Skeletal muscle satellite cell (primary cell): ENCODE measurements at regions not wholly inside any gene's neighbourhood (a gene's known extent, or its start where the extent isn't known, plus 50 kb on each side); places are given as distances from the start of the nearest gene placed in this dataset.
"Not testable (repeated sequence)": the region's sequence is repeated elsewhere in the genome, so short reads cannot be mapped to it uniquely, and the experiment has no call there.

Source experiments
- H3K27me3 ChIP-seq: 2 replicates; pipeline ENCODE4 v1.7.0; 2013; ENCODE audit warnings: low read length; ENCODE audit not compliant: control insufficient read depth, insufficient read depth
- H3K36me3 ChIP-seq: 2 replicates; pipeline ENCODE4 v1.7.0; 2013; ENCODE audit warnings: mild to moderate bottlenecking, control low read depth, low read length; ENCODE audit not compliant: insufficient read depth
- H3K4me1 ChIP-seq: 2 replicates; pipeline ENCODE4 v1.7.0; 2013; ENCODE audit warnings: low read length; ENCODE audit not compliant: control insufficient read depth, insufficient read depth
- H3K4me2 ChIP-seq: 2 replicates; pipeline ENCODE4 v1.7.0; 2013; ENCODE audit warnings: mild to moderate bottlenecking, low read length
- H3K4me3 ChIP-seq: 2 replicates; pipeline ENCODE4 v1.7.0; 2013; ENCODE audit warnings: low read length
- H3K9ac ChIP-seq: 2 replicates; pipeline ENCODE4 v1.7.0; 2013; ENCODE audit warnings: mild to moderate bottlenecking, low read depth, low read length, moderate library complexity
- H3K9me3 ChIP-seq: replicated peaks from 2 replicates; pipeline ENCODE4 v1.7.0; 2013; ENCODE audit warnings: mild to moderate bottlenecking, control low read depth, low read length

DNA sequence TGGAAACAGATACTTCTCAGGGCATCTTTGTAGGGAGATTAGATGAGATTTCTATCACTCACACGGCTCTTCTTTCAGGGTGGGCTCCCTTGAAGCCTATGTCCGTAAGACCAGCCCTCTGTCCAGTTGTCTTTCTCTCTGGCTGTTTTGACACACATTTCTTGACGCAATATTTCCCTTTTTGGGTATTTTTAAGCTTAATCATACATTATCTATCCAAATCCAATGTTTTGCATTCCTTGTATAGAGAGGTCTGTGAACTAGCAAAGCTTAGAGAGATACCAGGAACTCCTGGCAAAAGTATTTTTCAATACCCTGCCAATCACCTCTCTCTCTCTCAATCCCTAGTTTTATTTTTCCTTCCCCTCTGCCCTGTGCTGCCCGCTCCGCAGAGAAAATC lies 79.3 kb downstream of the EOMES start:
- H3K9ac ChIP-seq = peak overlapping the region; percentile 52
- no peaks in the 10 kb centered on the region for H3K27me3 ChIP-seq
- H3K4me3 ChIP-seq = peak overlapping the region; percentile 13
- peak overlapping the region; percentile 53 for H3K4me2 ChIP-seq
- H3K4me1 ChIP-seq = peaks cover 19% of the 10 kb centered on the region
- no peaks in the 10 kb centered on the region for H3K9me3 ChIP-seq
- no peaks in the 10 kb centered on the region for H3K36me3 ChIP-seq

- H3K4me1 ChIP-seq = peaks cover 19% of the 10 kb centered on the region
- no peaks in the 10 kb centered on the region for H3K27me3 ChIP-seq
- H3K4me3 ChIP-seq = no peak overlapping the region
- no peaks in the 10 kb centered on the region for H3K9me3 ChIP-seq
- H3K9ac ChIP-seq = no peak overlapping the region
- no peaks in the 10 kb centered on the region for H3K36me3 ChIP-seq
- no peak overlapping the region for H3K4me2 ChIP-seq
These were observed 80.1 kb downstream of the EOMES start for GRCh38 chr3:27641888-27642601.

DNA sequence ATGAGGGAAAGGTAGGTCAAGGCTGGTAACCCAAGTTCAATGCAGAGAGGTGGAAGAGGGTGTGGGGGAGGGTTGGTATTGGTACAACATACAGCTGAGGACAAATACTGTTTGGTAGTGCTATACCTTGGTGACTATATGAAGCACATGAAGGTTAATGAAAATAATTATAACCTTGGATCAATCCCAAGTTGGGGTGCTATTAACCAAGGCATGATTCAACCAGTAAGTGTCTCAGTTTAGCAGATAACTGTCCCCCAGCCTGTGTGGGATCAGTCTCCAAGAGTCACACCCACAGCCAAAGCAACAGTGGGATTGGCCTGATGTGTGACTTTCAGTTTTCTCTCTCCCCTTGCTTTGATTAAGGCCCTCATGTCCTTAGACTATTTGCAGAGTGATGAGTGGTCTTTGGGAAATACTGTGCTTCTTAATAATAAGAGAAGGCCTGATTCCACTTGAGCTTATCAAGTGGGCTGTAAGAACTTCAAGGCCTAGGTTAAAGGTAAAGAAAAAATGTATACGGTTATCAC lies 80.8 kb downstream of the EOMES start:
- no peak overlapping the region for H3K4me2 ChIP-seq
- peaks cover 19% of the 10 kb centered on the region for H3K4me1 ChIP-seq
- H3K9me3 ChIP-seq = no peaks in the 10 kb centered on the region
- no peaks in the 10 kb centered on the region for H3K36me3 ChIP-seq
- no peaks in the 10 kb centered on the region for H3K27me3 ChIP-seq
- H3K4me3 ChIP-seq = no peak overlapping the region
- no peak overlapping the region for H3K9ac ChIP-seq

DNA sequence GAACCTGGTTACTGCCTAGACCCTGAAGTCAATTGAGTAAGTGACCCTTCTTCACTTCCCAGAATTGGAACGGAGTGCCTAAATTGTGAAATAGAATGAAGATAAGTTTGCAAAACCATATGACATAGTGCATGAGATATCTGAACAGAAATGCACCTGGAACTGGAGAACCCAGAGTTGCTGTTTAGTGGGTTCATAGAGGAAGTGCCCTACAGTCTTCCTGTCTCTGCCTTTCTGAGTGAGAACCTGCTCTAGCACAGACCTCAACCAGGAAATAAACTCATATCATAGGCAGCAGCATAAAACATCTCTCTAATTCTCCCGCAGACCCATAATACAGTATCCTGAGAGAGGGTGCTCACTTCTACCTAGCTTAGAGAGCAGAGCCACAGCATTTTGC lies 82.9 kb downstream of the EOMES start:
- Histone ChIP-seq H3K4me1 (peaks cover 19% of the 10 kb centered on the region), H3K27me3 (no peaks in the 10 kb centered on the region), H3K9me3 (no peaks in the 10 kb centered on the region), H3K4me2 (no peak overlapping the region), H3K4me3 (no peak overlapping the region), H3K9ac (no peak overlapping the region), H3K36me3 (no peaks in the 10 kb centered on the region)

DNA sequence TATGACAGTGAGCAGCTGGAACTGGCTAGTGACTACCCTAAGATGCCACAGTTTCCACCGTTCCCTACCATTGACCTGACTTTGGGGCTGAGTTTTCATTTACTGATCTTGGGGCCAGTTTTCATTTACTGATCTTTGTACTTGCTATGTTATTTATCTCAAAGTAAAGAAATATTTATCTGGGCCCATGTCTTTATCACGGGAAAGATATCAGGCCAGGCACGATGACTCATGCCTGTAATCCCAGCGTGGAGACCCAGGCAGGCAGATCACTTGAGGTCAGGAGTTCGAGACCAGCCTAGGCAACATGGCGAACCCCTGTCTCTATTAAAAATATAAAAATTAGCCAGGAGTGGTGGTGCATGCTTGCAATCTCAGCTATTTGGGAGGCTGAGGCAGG lies 83.5 kb downstream of the EOMES start:
- H3K36me3 ChIP-seq = no peaks in the 10 kb centered on the region
- H3K27me3 ChIP-seq = no peaks in the 10 kb centered on the region
- H3K4me3 ChIP-seq = no peak overlapping the region
- H3K4me1 ChIP-seq = peaks cover 20% of the 10 kb centered on the region
- H3K4me2 ChIP-seq = no peak overlapping the region
- no peaks in the 10 kb centered on the region for H3K9me3 ChIP-seq
- H3K9ac ChIP-seq = no peak overlapping the region

- H3K4me2 ChIP-seq = no peak overlapping the region
- no peaks in the 10 kb centered on the region for H3K9me3 ChIP-seq
- peaks cover 13% of the 10 kb centered on the region for H3K4me1 ChIP-seq
- no peak overlapping the region for H3K9ac ChIP-seq
- no peaks in the 10 kb centered on the region for H3K36me3 ChIP-seq
- no peak overlapping the region for H3K4me3 ChIP-seq
- H3K27me3 ChIP-seq = no peaks in the 10 kb centered on the region
These were observed 84.7 kb downstream of the EOMES start for GRCh38 chr3:27637346-27637995.

DNA sequence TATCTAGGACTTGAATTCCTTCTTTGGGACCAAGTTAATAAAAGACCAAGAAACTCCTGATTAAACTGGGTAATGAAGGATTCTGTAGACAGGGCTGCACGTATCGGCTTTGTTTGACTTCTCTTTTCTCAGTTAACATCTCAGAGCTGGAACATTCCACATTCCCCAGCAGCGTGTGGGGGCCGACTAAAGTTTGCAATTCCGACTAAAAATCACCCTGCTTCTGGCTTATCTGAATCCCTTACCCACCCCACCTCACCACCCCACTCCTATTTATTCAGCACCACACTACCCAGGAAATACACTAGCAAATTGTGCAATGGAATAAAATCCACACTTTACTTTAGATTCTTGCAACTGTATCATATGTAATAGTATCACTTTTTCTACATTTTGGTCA lies 87.1 kb downstream of the EOMES start:
- not testable (repeated sequence) for H3K9ac ChIP-seq, H3K4me2 ChIP-seq, H3K36me3 ChIP-seq, H3K4me3 ChIP-seq, H3K27me3 ChIP-seq, H3K9me3 ChIP-seq
- peaks cover 20% of the 10 kb centered on the region for H3K4me1 ChIP-seq

- Histone ChIP-seq H3K36me3 (no peaks in the 10 kb centered on the region), H3K9ac (peak overlapping the region; percentile 82), H3K9me3 (no peaks in the 10 kb centered on the region), H3K4me3 (peak overlapping the region; percentile 78), H3K4me2 (peak overlapping the region; percentile 82), H3K27me3 (no peaks in the 10 kb centered on the region), H3K4me1 (peaks cover 25% of the 10 kb centered on the region)
These were observed 88.9 kb downstream of the EOMES start for GRCh38 chr3:27633224-27633545.

GRCh38 chr3:27632431-27633223 lies 89.5 kb downstream of the EOMES start:
- H3K4me1 ChIP-seq = peaks cover 31% of the 10 kb centered on the region
- H3K4me3 ChIP-seq = peak overlapping the region; percentile 78
- no peaks in the 10 kb centered on the region for H3K36me3 ChIP-seq
- H3K9ac ChIP-seq = peak overlapping the region; percentile 82
- H3K27me3 ChIP-seq = no peaks in the 10 kb centered on the region
- H3K9me3 ChIP-seq = no peaks in the 10 kb centered on the region
- peak overlapping the region; percentile 82 for H3K4me2 ChIP-seq

DNA sequence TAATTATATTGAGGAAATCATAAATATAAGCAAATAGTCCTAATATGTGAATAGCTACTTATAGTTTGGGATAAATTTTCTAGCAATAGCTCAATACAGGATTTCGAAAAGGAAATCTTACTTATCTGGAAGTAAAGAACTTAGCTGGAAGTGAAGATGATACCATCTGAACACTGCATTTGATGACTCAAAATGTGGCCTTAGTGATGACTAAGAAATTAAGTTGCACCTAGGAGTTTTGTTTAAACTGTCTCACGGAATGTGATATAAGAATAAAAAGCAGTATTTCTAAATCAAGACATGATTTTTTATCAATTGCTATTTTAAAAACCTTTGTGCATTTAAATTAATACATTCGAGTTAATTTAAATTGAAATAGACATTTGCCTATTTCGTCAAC lies 91.2 kb downstream of the EOMES start:
- Histone ChIP-seq H3K36me3 (no peaks in the 10 kb centered on the region), H3K4me1 (peaks cover 32% of the 10 kb centered on the region), H3K9ac (no peak overlapping the region), H3K9me3 (no peaks in the 10 kb centered on the region), H3K27me3 (no peaks in the 10 kb centered on the region), H3K4me3 (no peak overlapping the region), H3K4me2 (no peak overlapping the region)

- Histone ChIP-seq H3K27me3 (no peaks in the 10 kb centered on the region), H3K4me3 (no peak overlapping the region), H3K4me2 (no peak overlapping the region), H3K36me3 (no peaks in the 10 kb centered on the region), H3K9me3 (no peaks in the 10 kb centered on the region), H3K4me1 (peaks cover 32% of the 10 kb centered on the region), H3K9ac (no peak overlapping the region)
These were observed 92.8 kb downstream of the EOMES start for GRCh38 chr3:27629366-27629765.
